ENCODE measurements at regions not wholly inside any gene's neighbourhood (a gene's known extent, or its start where the extent isn't known, plus 50 kb on each side); places are given as distances from the start of the nearest gene placed in this dataset.

GRCh38 chr18:76594966-76595365 is 99.9 kb upstream of the ZNF516 start:
- Histone ChIP-seq H3K4me1 (no peaks in the 10 kb centered on the region), H3K9me3 (ENCODE audit: control insufficient read depth, low read length) (no peaks in the 10 kb centered on the region), H3K36me3 (ENCODE audit: control insufficient read depth, insufficient read depth, low read length) (no peaks in the 10 kb centered on the region), H3K79me2 (no peaks in the 10 kb centered on the region), H3K4me3 (ENCODE audit: low read depth, low read length) (no peak overlapping the region), H2AFZ (no peak overlapping the region), H3K9ac (no peak overlapping the region), H3K27me3 (ENCODE audit: control insufficient read depth, insufficient read depth, low read length) (no peaks in the 10 kb centered on the region), H3K27ac (no peak overlapping the region), H3K4me2 (ENCODE audit: low read length) (no peak overlapping the region)
- TF ChIP-seq CTCF (IDR thresholded peaks at IDR 0.05), result no peak

GRCh38 chr18:76593843-76594242 is 98.8 kb upstream of the ZNF516 start:
- no peak overlapping the region for H3K9ac ChIP-seq
- H2AFZ ChIP-seq, result no peak overlapping the region
- H3K79me2 ChIP-seq, result no peaks in the 10 kb centered on the region
- no peak overlapping the region for H3K4me2 ChIP-seq (ENCODE audit: low read length)
- H3K4me3 ChIP-seq (ENCODE audit: low read depth, low read length), result no peak overlapping the region
- H3K36me3 ChIP-seq (ENCODE audit: control insufficient read depth, insufficient read depth, low read length), result no peaks in the 10 kb centered on the region
- no peak overlapping the region for H3K27ac ChIP-seq
- peaks cover 4% of the 10 kb centered on the region for H3K4me1 ChIP-seq
- TF ChIP-seq CTCF (IDR thresholded peaks at IDR 0.05), result no peak
- no peaks in the 10 kb centered on the region for H3K27me3 ChIP-seq (ENCODE audit: control insufficient read depth, insufficient read depth, low read length)
- no peaks in the 10 kb centered on the region for H3K9me3 ChIP-seq (ENCODE audit: control insufficient read depth, low read length)

GRCh38 chr18:76592981-76593381 is 97.9 kb upstream of the ZNF516 start:
- no peak overlapping the region for H3K9ac ChIP-seq

GRCh38 chr18:76592096-76592495 is 97.1 kb upstream of the ZNF516 start:
- H3K27ac ChIP-seq, result no peak overlapping the region
- peaks cover 4% of the 10 kb centered on the region for H3K4me1 ChIP-seq
- no peaks in the 10 kb centered on the region for H3K27me3 ChIP-seq (ENCODE audit: control insufficient read depth, insufficient read depth, low read length)
- no peaks in the 10 kb centered on the region for H3K9me3 ChIP-seq (ENCODE audit: control insufficient read depth, low read length)
- no peaks in the 10 kb centered on the region for H3K36me3 ChIP-seq (ENCODE audit: control insufficient read depth, insufficient read depth, low read length)
- H2AFZ ChIP-seq, result no peak overlapping the region
- no peak overlapping the region for H3K9ac ChIP-seq
- H3K79me2 ChIP-seq, result no peaks in the 10 kb centered on the region
- H3K4me3 ChIP-seq (ENCODE audit: low read depth, low read length), result no peak overlapping the region
- TF ChIP-seq CTCF (IDR thresholded peaks at IDR 0.05), result no peak
- no peak overlapping the region for H3K4me2 ChIP-seq (ENCODE audit: low read length)

More at GRCh38 chr18:76592981-76593381, 97.9 kb upstream of the ZNF516 start:
- H2AFZ ChIP-seq, result no peak overlapping the region
- peaks cover 4% of the 10 kb centered on the region for H3K4me1 ChIP-seq
- H3K27ac ChIP-seq, result no peak overlapping the region
- no peaks in the 10 kb centered on the region for H3K9me3 ChIP-seq (ENCODE audit: control insufficient read depth, low read length)
- H3K4me2 ChIP-seq (ENCODE audit: low read length), result no peak overlapping the region
- no peaks in the 10 kb centered on the region for H3K27me3 ChIP-seq (ENCODE audit: control insufficient read depth, insufficient read depth, low read length)
- TF ChIP-seq CTCF (IDR thresholded peaks at IDR 0.05), result no peak
- H3K4me3 ChIP-seq (ENCODE audit: low read depth, low read length), result no peak overlapping the region
- no peaks in the 10 kb centered on the region for H3K36me3 ChIP-seq (ENCODE audit: control insufficient read depth, insufficient read depth, low read length)
- H3K79me2 ChIP-seq, result no peaks in the 10 kb centered on the region

GRCh38 chr18:76589866-76590265 is 94.8 kb upstream of the ZNF516 start:
- H2AFZ ChIP-seq, result no peak overlapping the region
- no peaks in the 10 kb centered on the region for H3K27me3 ChIP-seq (ENCODE audit: control insufficient read depth, insufficient read depth, low read length)
- H3K79me2 ChIP-seq, result no peaks in the 10 kb centered on the region
- H3K9ac ChIP-seq, result no peak overlapping the region
- H3K27ac ChIP-seq, result no peak overlapping the region
- no peak overlapping the region for H3K4me2 ChIP-seq (ENCODE audit: low read length)
- TF ChIP-seq CTCF (IDR thresholded peaks at IDR 0.05), result no peak
- peaks cover 4% of the 10 kb centered on the region for H3K4me1 ChIP-seq
- H3K4me3 ChIP-seq (ENCODE audit: low read depth, low read length), result no peak overlapping the region
- no peaks in the 10 kb centered on the region for H3K36me3 ChIP-seq (ENCODE audit: control insufficient read depth, insufficient read depth, low read length)
- no peaks in the 10 kb centered on the region for H3K9me3 ChIP-seq (ENCODE audit: control insufficient read depth, low read length)
